GM23338 (cell line): ENCODE measurements at regions not wholly inside any gene's neighbourhood (a gene's known extent, or its start where the extent isn't known, plus 50 kb on each side); places are given as distances from the start of the nearest gene placed in this dataset.

Experiments
- ATAC-seq: fragments of 200-7000 bp; cut with Tn5 transposase; 3 replicates; pipeline ENCODE4 v1.9.1; 2020
- DNase-seq: peaks from one replicate; pipeline ENCODE4 v3.0.0-alpha.2; 2015; ENCODE audit warnings: low spot score
- H2AFZ ChIP-seq: fragments of 200-600 bp; sonication (generic); 2 replicates; pipeline ENCODE4 v1.8.0; 2016; ENCODE audit warnings: antibody characterized with exemption, mild to moderate bottlenecking, moderate library complexity
- H3F3A ChIP-seq: fragments of 200-600 bp; sonication (generic); replicated peaks from 2 replicates; pipeline ENCODE4 v1.8.0; 2017; ENCODE audit warnings: antibody characterized with exemption, mixed run types, low read depth
- H3K27ac ChIP-seq: fragments of 200-600 bp; sonication (generic); 2 replicates; pipeline ENCODE4 v1.6.1; 2016; ENCODE audit warnings: low read depth
- H3K27me3 ChIP-seq: fragments of 200-600 bp; sonication (generic); 2 replicates; pipeline ENCODE4 v1.8.0; 2016; ENCODE audit warnings: mild to moderate bottlenecking, mixed run types, moderate library complexity; ENCODE audit not compliant: insufficient read depth
- H3K36me3 ChIP-seq: fragments of 200-600 bp; sonication (generic); 2 replicates; pipeline ENCODE4 v1.8.0; 2016; ENCODE audit warnings: mild to moderate bottlenecking; ENCODE audit not compliant: insufficient read depth
- H3K4me1 ChIP-seq: fragments of 200-600 bp; sonication (generic); 2 replicates; pipeline ENCODE4 v1.8.0; 2016; ENCODE audit warnings: mild to moderate bottlenecking, moderate library complexity; ENCODE audit not compliant: insufficient read depth
- H3K4me2 ChIP-seq: fragments of 200-600 bp; sonication (generic); 2 replicates; pipeline ENCODE4 v1.7.1; 2017; ENCODE audit warnings: mixed run types
- H3K4me3 ChIP-seq: fragments of 200-600 bp; sonication (generic); 2 replicates; pipeline ENCODE4 v1.6.1; 2016; ENCODE audit warnings: mixed run types
- H3K79me2 ChIP-seq: fragments of 200-600 bp; sonication (generic); replicated peaks from 2 replicates; pipeline ENCODE4 v1.8.0; 2017; ENCODE audit warnings: mild to moderate bottlenecking; ENCODE audit not compliant: insufficient read depth
- H3K9me2 ChIP-seq: fragments of 200-600 bp; sonication (generic); 2 replicates; pipeline ENCODE4 v1.8.0; 2017; ENCODE audit not compliant: insufficient read depth
- H4K20me1 ChIP-seq: fragments of 200-600 bp; sonication (generic); replicated peaks from 2 replicates; pipeline ENCODE4 v1.8.0; 2017; ENCODE audit warnings: mild to moderate bottlenecking; ENCODE audit not compliant: insufficient read depth
- H3K27ac Mint-ChIP-seq: 2 replicates; pipeline ENCODE4 v1.8.0; 2020; ENCODE audit warnings: inconsistent platforms, mild to moderate bottlenecking, moderate library complexity, mixed read lengths
- H3K27me3 Mint-ChIP-seq: 3 replicates; pipeline ENCODE4 v1.8.0; 2022; ENCODE audit warnings: low read depth, mild to moderate bottlenecking, moderate library complexity, mixed read lengths, inconsistent platforms; ENCODE audit not compliant: insufficient read depth, poor library complexity
- H3K36me3 Mint-ChIP-seq: 3 replicates; pipeline ENCODE4 v1.8.0; 2021; ENCODE audit warnings: low read depth, mild to moderate bottlenecking, inconsistent platforms, moderate library complexity, mixed read lengths
- H3K4me1 Mint-ChIP-seq: 3 replicates; pipeline ENCODE4 v1.8.0; 2020; ENCODE audit warnings: mild to moderate bottlenecking, inconsistent platforms, mixed read lengths
- H3K4me3 Mint-ChIP-seq: 3 replicates; pipeline ENCODE4 v1.8.0; 2021; ENCODE audit warnings: moderate library complexity, mild to moderate bottlenecking, inconsistent platforms, mixed read lengths
- H3K9me3 Mint-ChIP-seq: 3 replicates; pipeline ENCODE4 v1.8.0; 2020; ENCODE audit warnings: moderate library complexity, mild to moderate bottlenecking, inconsistent platforms, mixed read lengths
- CREB1 ChIP-seq: fragments of 250-450 bp; sonication (Bioruptor Pico); IDR thresholded peaks from 2 replicates; pipeline ENCODE4 v1.5.0; 2020; ENCODE audit warnings: low read depth, mild to moderate bottlenecking, moderate library complexity
- CTCF ChIP-seq, 2 experiments: fragments of 200-600 bp in 1 of 2; sonication (generic) in 1 of 2; conservative IDR thresholded peaks; 2 replicates each; pipeline versions ENCODE4 v1.5.1 to v1.6.1; 2016 to 2017; ENCODE audit warnings: antibody characterized with exemption in 2 of 2, low read depth in 2 of 2, mild to moderate bottlenecking in 2 of 2, moderate library complexity in 1 of 2
- ETS1 ChIP-seq: IDR thresholded peaks from 2 replicates; pipeline ENCODE4 v1.6.1; 2016; ENCODE audit warnings: antibody characterized with exemption
- EZH2 ChIP-seq: fragments of 200-600 bp; sonication (generic); IDR thresholded peaks from one replicate; pipeline ENCODE4 v1.8.0; 2017; ENCODE audit warnings: antibody characterized with exemption, mild to moderate bottlenecking, low read depth; ENCODE audit not compliant: unreplicated experiment
- EZH2phosphoT487 ChIP-seq: fragments of 200-600 bp; sonication (generic); IDR thresholded peaks from one replicate; pipeline ENCODE4 v1.8.1; 2018; ENCODE audit warnings: antibody characterized with exemption; ENCODE audit not compliant: unreplicated experiment
- JUNB ChIP-seq: IDR thresholded peaks from one replicate; pipeline ENCODE4 v1.6.1; 2016; ENCODE audit warnings: antibody characterized with exemption; ENCODE audit not compliant: unreplicated experiment
- NANOG ChIP-seq: IDR thresholded peaks from 2 replicates; pipeline ENCODE4 v1.6.1; 2016; ENCODE audit warnings: antibody characterized with exemption, borderline replicate concordance
- POLR2AphosphoS5 ChIP-seq: IDR thresholded peaks from 2 replicates; pipeline ENCODE4 v1.6.1; 2016; ENCODE audit warnings: antibody characterized with exemption, low read depth
- REST ChIP-seq: IDR thresholded peaks from one replicate; pipeline ENCODE4 v1.6.1; 2018; ENCODE audit warnings: antibody characterized with exemption; ENCODE audit not compliant: unreplicated experiment
- STAT1 ChIP-seq: IDR thresholded peaks from one replicate; pipeline ENCODE4 v1.6.1; 2016; ENCODE audit warnings: antibody characterized with exemption; ENCODE audit not compliant: unreplicated experiment
- ZNF114 ChIP-seq: fragments of 250-450 bp; sonication (Bioruptor Pico); IDR thresholded peaks from 2 replicates; pipeline ENCODE4 v1.5.0; 2020; ENCODE audit warnings: mild to moderate bottlenecking, moderate library complexity
- ZNF331 ChIP-seq: fragments of 250-450 bp; sonication (Bioruptor Pico); IDR thresholded peaks from 2 replicates; pipeline ENCODE4 v1.5.0; 2020; ENCODE audit warnings: low read depth, mild to moderate bottlenecking, moderate library complexity
- ZNF462 ChIP-seq: fragments of 250-450 bp; sonication (Bioruptor Pico); IDR thresholded peaks from 2 replicates; pipeline ENCODE4 v1.5.0; 2020; ENCODE audit warnings: mild to moderate bottlenecking, moderate library complexity

- no peaks in the 10 kb centered on the region; the same call in 1 of the 2 replicates for H3K4me1 ChIP-seq
- H3F3A ChIP-seq: no peaks in the 10 kb centered on the region
- no peak overlapping the region for H2AFZ ChIP-seq
- H3K36me3 Mint-ChIP-seq: no peaks in the 10 kb centered on the region
- no peaks in the 10 kb centered on the region for H3K79me2 ChIP-seq
- DNase-seq (no peak), ATAC-seq (no peak)
- H3K27ac ChIP-seq: no peak overlapping the region
- peaks cover 5% of the 10 kb centered on the region for H3K27me3 Mint-ChIP-seq
- no peak overlapping the region for H3K4me3 Mint-ChIP-seq
- no peaks in the 10 kb centered on the region for H3K27me3 ChIP-seq
- peaks cover 56% of the 10 kb centered on the region for H3K9me3 Mint-ChIP-seq
- H3K27ac Mint-ChIP-seq: no peak overlapping the region
- H3K4me3 ChIP-seq: no peak overlapping the region
- no peaks in the 10 kb centered on the region for H3K4me1 Mint-ChIP-seq
- TF ChIP-seq POLR2AphosphoS5 (no peak), ZNF462 (CRISPR knock-in tag) (no peak), EZH2 (no peak), ZNF114 (CRISPR knock-in tag) (no peak), CREB1 (CRISPR knock-in tag) (no peak), NANOG (no peak), JUNB (no peak), REST (no peak), ZNF331 (CRISPR knock-in tag) (no peak), CTCF (conservative IDR thresholded peaks at IDR 0.05; ENCODE audit: low read depth in 2 of 2) (no peak), EZH2phosphoT487 (no peak), ETS1 (no peak), STAT1 (no peak)
- no peak overlapping the region for H3K4me2 ChIP-seq
- H3K36me3 ChIP-seq: no peaks in the 10 kb centered on the region
- no peaks in the 10 kb centered on the region for H3K9me2 ChIP-seq
- H4K20me1 ChIP-seq: no peaks in the 10 kb centered on the region
Observed at GRCh38 chr2:6506361-6506794, 359.3 kb downstream of the CMPK2 start.
